Muscle of arm (tissue), 1 donor: ENCODE measurements at regions not wholly inside any gene's neighbourhood (a gene's known extent, or its start where the extent isn't known, plus 50 kb on each side); places are given as distances from the start of the nearest gene placed in this dataset.
"Not testable (repeated sequence)": the region's sequence is repeated elsewhere in the genome, so short reads cannot be mapped to it uniquely, and the experiment has no call there.

ENCODE experiments used
- DNase-seq: peaks from one replicate; pipeline ENCODE4 v3.0.0-alpha.2; 2013

DNA sequence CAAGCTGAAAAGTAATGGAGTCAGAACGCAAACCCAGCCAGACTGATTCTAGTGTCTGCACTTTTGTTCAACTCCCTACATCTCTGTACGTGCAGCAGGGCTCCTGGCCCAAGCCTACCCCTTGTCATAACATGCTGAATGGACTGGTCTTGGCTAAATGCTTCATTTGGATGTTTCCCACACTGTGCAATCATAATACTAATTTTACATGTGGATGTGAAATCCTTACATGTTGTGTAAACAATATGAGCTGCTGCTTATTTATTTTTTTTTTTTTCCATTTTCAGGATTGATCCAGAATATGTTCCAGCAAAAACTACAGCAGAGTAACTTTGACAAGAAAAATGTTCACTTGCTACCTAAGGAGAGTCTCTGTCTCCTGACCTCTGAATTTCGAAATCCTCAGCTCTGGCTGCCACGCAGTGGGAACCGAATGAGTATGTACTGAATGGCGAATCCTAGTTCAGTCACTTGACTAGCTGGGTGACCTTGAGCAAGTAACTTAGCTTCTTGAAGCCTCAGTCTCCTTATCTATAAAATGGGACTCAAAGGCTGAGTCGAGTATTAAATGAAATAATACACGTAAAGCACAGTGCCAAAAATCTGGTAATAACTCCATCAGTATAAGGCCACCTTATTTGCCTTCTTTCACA, 133.4 kb downstream of the EHF start:
- no peak for DNase-seq

DNA sequence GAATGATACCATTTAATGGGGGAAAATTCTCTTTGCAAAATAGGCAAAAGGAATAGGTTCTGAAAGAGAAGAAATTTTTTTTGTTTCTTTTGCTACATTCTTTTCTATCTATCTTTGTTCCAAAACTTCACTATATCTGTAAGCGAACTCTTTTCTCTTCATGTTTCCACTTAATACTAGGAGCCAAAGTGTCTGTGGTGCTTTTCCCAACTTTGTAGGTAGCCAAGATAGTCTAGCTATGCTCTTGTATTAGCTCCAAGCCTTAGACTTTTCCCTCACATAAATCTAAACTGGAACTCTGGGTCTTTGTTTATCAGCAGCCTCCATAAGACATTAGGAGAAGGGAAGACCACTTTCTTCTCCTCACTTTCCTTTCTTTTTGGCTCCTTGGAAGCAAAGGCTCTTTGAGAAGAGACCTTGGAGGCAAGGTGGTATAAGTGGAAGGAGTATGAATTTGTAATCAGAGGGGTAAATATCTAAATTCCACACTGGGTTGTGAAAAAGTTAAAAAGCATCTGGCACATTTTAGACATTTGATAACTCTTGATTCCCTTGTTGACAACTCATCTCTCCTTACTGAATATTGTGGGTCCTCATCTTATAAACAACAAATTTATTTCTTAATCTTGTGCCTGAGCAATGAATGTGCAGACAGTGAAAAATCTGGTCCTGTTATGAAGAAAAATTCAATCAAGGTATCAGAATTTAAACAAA, 130.0 kb downstream of the EHF start:
- no peak for DNase-seq

DNA sequence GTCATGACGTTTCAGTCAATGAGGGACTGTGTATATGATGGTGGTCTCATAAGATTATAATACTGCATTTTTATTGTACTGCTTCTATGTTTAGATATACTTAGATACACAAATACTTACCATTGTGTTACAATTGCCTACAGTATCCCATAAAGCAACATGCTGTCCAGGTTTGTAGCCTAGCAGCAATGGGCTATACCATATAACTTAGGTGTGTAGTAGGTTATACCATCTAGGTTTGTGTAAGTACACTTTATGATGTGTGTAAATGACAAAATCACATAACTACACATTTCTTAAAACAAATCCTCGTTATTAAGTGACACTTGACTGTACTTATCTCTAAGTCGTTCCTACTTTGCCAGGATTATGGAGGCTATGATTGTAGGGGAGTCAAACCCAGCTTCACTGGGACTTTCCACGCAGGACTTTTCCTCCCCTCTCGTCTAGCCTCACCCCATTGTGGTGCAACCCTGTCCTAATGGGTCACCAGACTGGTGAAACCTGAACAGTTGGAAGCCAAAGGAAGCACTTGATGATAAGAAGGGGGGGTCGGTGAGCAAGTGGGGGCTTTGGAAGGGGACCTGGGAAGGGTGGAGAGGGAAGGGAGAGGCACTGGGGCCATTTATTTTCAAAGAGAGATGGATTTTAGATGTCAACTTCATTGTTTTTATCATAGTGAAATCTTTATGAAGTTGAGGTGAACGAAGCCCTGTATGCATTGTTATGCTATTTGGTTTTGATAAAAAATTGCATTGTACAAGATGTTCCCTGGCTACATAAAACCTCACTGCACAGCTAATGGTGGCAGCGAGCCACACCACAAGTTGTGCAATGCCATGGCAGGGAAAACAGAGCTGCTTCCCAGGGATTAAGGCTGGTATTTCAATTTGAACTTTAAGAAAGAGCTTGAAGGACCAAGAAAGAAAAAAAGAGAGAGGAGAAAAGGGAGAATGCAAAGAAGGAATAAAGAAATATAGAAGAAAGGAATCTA, 129.1 kb downstream of the EHF start:
- DNase-seq: peak; percentile 8

DNA sequence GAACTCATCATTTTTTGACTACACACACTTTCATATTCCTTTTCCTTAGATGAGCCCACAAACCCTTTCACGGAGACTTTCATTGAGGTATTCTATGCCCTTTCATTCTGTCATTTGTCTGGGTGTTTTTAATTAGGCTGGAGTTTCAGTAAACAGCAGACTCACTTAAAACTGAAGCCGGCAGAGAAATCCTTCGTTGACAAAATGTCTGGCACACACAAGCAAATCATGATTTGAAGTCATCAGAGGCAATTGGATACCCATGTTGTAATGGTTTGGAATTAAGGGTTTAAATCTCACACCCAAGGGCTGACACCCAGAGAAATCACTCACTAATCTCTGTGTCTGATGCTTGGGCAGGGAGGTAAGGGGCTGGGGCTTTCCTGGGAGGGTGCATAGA, 127.1 kb downstream of the EHF start:
- no peak for DNase-seq

DNA sequence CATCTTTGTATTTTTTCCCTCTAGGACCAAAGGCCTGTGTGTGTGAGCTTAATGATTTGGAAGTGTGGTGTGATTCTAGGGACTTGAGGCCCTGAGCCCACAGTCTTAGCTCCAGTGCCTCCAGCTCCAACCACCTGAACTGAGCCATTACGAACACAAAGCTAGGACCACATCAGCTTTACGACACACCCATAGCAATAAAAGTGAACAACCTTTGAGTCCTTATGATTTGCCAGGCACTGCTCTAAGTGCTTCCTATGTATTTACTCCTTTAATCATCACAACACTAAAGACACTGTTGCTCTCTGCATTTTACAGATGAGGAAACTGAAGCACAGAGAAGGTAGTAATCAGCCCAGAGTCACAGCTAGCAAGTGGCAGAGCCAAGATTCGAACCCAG, 126.4 kb downstream of the EHF start:
- DNase-seq: no peak

DNA sequence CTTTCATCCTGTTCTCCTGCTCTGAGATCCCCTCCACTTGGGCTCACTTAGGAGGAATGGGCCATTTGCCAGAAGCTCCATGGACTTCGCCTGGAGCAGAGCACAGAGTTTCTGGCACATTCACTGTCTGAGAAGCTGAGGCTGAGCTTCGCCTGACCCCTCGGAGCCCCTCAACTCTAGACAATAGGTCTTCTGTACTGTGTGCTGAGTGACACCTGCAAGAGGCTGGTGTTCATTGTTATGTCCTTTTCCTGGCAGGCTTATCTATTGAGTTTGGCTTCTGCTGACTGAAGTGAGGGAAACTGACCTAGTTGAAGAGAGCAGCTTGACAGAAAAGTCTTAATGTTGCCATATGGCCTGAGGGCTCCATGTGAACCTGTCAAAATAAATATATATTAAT, 124.3 kb downstream of the EHF start:
- DNase-seq: no peak

DNA sequence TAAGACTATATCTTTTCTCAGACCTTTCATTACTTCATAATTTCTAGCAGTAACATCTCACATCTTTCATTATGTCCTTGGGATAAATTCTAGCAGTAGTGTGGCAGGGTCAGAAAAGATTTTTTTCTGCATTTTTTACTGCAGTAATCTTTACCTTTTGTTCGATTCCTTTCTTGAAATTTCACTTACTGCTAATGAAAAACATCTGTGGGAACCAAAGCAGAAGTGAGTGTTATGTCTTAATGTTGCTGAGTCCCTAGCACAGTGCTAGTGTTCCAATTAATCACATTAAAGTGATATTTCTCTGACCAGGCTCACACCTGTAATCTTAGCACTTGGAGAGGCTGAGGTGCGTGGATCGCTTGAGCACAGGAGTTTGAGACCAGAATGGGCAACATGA, 123.6 kb downstream of the EHF start:
- no peak for DNase-seq

DNA sequence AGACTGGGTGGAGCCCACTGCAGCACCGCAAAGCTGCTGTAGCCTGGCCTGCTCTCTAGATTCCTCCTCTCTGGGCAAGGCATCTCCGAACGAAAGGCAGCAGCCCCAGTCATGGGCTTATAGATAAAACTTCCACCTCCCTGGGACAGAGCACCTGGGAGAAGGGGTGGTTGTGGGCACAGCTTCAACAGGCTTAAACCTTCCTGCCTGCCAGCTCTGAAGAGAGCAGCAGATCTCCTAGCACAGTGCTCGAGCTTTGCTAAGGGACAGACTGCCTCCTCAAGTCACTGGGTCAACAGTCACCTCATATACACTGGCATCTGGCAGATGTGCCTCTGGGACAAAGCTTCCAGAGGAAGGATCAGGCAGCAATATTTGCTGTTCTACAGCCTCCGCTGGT, 117.3 kb downstream of the EHF start:
- DNase-seq: no peak

DNA sequence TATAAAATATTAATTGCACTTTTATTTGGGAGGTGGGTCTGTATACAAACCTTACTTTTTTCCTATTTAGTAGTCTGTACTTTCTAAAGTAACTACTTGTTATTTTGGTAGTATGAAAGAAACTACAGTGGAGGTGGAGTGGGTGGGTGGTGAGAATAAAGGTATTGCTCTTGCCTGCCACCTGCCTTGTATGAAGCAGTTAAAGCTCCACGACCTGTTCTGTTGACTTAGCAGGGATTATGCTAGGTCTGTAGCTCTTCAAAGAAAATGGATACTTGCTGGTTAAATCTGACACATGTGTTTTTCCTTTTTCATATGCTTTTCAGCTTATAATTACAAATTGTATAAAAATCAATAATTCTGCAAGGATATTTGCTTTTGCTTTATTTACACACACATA, 111.9 kb downstream of the EHF start:
- DNase-seq: no peak

DNA sequence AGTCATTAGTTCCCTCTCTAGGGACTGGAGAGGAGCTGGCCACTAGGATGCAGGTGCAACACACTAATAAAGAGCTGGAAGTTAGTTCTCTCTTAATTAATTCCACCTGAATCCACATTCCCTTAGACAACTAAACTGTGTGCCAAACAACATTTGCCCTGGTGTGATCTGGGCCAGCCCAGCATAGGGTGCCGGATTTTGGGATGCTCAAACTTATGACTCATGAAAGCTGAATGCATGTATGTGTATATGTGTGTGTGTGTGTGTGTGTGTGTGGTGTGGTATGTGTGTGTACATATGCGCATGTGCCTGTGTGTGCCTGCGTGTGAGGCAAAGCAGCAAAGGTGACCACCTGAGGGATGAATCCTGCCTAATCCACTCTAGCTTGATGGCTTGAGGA, 110.7 kb downstream of the EHF start:
- no peak for DNase-seq

DNA sequence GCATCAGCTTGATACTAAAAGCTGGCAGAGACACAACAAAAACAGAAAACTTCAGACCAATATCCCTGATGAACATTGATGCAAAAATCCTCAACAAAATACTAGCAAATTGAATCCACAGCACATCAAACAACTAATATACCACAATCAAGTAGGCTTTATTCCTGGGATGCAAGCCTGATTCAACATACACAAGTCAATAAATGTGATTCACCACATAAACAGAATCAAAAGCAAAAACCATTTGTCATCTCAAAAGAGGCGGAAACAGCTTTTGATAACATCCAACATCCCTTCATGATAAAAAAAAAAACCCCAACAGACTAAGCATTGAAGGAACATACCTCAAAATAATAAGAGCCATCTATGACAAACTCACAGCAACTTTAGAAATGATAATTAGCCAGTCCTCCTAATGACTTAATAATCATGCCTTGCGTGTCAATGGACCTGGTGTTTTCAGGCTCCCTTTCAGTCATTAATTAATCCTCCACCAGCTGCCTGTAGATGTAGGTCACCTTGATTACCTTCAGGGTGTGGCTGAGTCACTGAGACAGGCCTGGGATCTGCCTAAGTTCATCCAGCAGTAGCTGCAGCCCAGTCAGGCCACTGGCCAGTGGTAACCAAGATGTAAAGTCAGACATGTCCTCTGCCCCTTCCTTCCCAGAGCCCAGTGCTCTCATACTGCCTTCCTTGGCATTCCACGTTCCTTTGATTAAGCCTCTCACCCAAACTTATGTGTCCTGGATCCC, 109.8 kb downstream of the EHF start:
- no peak for DNase-seq

DNA sequence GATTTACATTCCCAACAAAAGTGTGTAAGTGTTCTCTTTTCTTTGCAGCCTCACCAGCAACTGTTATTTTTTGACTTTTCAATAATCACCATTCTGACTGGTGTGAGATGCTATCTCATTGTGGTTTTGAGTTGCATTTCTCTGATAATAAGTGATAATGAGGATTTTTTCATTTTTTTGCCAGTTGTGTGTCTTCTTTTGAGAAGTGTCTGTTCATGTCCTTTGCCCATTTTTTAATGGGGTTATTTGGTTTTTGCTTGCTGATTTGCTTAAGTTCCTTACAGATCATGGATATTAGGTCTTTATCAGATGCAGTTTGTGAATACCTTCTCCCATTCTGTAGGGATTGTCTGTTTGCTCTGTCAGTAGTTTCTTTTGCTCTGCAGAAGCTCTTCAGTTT, 107.7 kb downstream of the EHF start:
- no peak for DNase-seq

DNA sequence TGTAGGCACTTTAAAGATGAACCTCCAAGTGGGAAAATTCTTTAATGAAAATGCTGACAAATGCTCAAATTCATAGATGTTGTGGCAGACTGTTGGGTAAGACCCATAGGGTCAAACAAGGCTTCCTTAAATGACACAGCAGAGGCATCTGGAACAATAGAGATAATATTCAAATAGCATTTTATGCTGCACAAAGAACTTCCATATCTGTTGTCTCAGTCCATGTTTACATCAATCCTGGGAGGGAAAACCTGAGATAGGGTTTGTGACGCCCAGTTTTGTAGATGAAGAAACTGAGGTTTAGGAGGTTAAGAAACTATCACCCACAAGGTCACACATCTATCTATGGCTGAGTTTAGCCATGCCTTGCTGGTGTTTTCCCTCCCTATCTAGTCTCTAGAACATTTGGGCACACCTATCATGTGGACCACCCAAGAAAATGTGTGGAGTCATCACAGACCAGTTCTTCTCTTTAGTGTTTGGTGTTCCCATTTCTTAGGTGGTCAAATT, 106.4 kb downstream of the EHF start:
- no peak for DNase-seq

DNA sequence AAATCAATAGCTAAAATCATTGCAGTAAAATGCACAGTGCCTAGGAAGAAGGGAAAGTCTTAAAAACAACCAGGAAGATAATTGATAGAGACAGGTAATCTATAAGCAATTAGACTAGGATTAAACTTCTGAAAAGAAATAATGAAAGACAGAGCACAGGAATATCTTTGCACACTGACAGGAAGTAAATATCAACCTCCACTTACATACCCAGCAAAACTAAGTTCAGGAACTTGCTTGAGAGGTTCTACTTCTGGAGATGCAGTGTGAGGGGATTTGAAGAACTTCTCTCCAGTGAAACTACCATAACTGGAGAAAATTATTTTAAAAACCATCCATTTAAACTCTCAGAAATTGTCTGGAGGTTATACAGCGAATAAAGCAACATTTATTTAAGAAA, 104.1 kb downstream of the EHF start:
- DNase-seq: no peak

DNA sequence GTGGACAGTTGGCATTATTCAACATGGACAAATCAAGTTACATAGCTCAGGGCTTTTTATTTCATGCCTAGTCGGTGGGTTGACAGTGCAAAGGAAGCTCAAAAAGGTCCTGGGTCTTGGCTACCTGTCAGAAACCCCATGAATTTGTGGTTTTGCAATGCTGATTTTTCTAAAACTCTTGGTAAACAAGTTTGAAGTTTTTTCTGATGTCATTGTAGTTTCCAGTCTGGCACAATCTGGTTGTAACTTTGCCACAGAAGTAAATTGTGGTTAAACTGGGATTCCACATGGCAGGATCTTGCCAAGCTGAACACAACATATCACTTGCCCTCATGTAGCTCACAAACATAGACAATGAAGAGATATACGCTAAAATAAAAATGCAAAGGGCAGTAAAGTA, 100.8 kb downstream of the EHF start:
- no peak for DNase-seq

DNA sequence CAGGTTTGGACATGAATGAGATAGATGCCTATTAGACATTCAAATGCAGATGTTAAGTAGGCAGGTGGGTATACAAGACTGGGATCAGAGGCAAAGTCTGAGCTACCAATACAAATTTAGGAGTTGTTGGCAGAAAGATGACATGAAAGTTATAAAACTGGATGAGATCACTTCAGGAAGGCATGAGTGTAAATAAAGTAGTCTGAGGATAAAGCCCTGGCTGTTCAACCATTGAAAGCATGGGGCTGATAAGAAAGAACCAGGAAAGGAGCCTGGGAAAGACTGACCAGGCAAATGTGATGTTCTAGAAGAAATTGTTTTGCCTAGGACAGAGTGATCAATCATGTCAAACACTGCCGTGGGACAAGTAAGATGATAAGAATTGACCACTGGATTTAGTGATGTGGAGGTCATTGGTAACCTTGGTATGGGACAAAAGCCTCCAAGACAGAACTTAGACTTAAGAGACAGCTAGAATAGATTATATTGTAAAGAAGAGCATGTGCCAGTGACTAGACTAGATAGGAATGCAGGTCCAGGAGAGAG, 98.5 kb downstream of the EHF start:
- DNase-seq: no peak

DNA sequence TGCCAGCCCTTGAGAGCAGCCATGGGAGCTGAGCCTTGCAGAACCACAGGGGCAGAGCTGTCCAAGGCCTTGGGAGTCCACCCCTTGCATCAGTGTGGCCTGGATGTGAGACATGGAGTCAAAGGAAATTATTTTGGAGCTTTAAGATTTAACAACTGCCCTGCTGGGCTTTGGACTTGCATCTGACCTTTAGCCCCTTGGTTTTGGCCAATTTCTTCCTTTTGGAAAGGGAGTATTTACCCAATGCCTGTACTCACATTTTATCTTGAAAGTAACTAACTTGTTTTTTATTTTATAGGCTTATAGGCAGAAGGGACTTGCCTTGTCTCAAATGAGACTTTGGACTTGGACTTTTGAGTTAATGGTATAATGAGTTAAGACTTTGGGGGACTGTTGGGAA, 92.7 kb downstream of the EHF start:
- not testable (repeated sequence) for DNase-seq
